ENCODE measurements at regions not wholly inside any gene's neighbourhood (a gene's known extent, or its start where the extent isn't known, plus 50 kb on each side); places are given as distances from the start of the nearest gene placed in this dataset.
"Not testable (repeated sequence)": the region's sequence is repeated elsewhere in the genome, so short reads cannot be mapped to it uniquely, and the experiment has no call there.

GRCh38 chr1:8120693-8121260 is 94.7 kb upstream of the ERRFI1 start:
- no peaks in the 10 kb centered on the region for H3K27me3 ChIP-seq
- peak overlapping the region; percentile 78 to 97 (median 91) for H3K27ac ChIP-seq
- no peaks in the 10 kb centered on the region for H3K36me3 ChIP-seq
- H3K4me1 ChIP-seq = peaks cover 35 to 52% of the 10 kb centered on the region in 2 donors
- intact Hi-C loops (cut with DNase I) = no loop called here
- WGBS, 2 donors = 20 to 21% methylated on average over 10 of the region's 10 CpGs
- no peaks in the 10 kb centered on the region for H3K9me3 ChIP-seq
- TF ChIP-seq POLR2A (IDR thresholded peaks at IDR 0.05) = no peak
- TF ChIP-seq CTCF (IDR thresholded peaks at IDR 0.05) = no peak
- peak; percentile 40 to 46 for DNase-seq
- no peak overlapping the region for H3K4me3 ChIP-seq (replicated peaks in 1 of 3)

- intact Hi-C loops (cut with DNase I) = loop anchor here (10.0 kb wide), 1 partner anchor 84 kb away; no protein-coding TSS in a partner anchor
- H3K27me3 ChIP-seq; H3K4me3 ChIP-seq (replicated peaks in 1 of 3); DNase-seq; H3K36me3 ChIP-seq; H3K9me3 ChIP-seq: not testable (repeated sequence)
- H3K27ac ChIP-seq = peak overlapping the region in 2 of 3 donors; percentile 93 to 98
- peaks cover 45 to 62% of the 10 kb centered on the region in 2 donors for H3K4me1 ChIP-seq
- WGBS, 2 donors = 91 to 96% methylated on average over 6 of the region's 6 CpGs
These were observed 92.6 kb upstream of the ERRFI1 start for GRCh38 chr1:8118736-8119135.

DNA sequence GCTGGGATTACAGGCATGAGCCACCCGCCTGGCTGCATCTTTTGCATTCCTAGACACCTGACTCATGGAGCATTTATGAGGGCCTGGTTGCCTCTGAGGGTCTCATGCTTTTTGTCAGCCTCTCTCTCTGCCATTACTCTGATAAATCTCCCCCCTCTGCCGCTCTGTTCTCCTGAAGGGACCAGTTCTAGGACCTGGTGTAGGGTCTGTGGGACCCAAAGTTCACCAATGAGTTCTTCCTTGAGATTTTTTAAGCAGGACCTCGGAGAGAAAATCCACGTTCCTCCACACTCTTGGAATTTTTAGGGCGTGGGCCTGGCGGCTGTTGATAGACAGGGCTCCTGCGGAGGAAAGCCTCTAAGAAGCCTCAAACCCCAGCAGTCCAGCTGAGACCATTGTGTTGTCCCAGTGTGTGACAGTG is 91.9 kb upstream of the ERRFI1 start:
- Histone ChIP-seq H3K4me3 (replicated peaks in 1 of 3) (no peak overlapping the region), H3K27ac (peak overlapping the region; percentile 93 to 98 (median 94)), H3K27me3 (no peaks in the 10 kb centered on the region), H3K36me3 (no peaks in the 10 kb centered on the region), H3K9me3 (no peaks in the 10 kb centered on the region), H3K4me1 (peaks cover 52 to 69% of the 10 kb centered on the region in 2 donors)
- WGBS, 2 donors = 94 to 96% methylated on average over 7 of the region's 7 CpGs
- intact Hi-C loops (cut with DNase I) = loop anchor here (10.0 kb wide), 1 partner anchor 83 kb away; no protein-coding TSS in a partner anchor
- TF ChIP-seq CTCF (IDR thresholded peaks at IDR 0.05) (no peak), POLR2A (IDR thresholded peaks at IDR 0.05) (no peak)
- no peak for DNase-seq

DNA sequence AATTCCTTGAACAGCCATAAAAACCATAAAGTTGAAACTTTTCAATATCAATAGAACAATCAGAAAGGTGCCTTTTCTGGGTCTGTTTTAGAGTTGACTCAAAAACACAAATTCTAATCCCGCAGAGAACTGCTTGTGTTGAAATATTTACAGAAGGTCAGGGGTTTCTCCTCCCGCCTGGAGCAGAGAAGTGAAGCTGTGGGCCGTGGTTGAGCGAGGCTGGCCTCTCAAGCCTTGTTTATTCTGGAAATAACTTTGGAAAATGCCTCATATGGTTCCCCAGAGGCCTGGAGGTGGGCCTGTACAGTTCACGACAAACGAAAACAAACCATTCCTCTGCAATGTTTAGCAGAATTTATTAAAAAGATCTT is 90.8 kb upstream of the ERRFI1 start:
- Histone ChIP-seq H3K27ac (peak overlapping the region; percentile 93 to 98 (median 94)), H3K9me3 (no peaks in the 10 kb centered on the region), H3K4me1 (peaks cover 50 to 69% of the 10 kb centered on the region in 2 donors), H3K4me3 (replicated peaks in 1 of 3) (no peak overlapping the region), H3K27me3 (no peaks in the 10 kb centered on the region), H3K36me3 (no peaks in the 10 kb centered on the region)
- TF ChIP-seq POLR2A (IDR thresholded peaks at IDR 0.05) (peak in 1 of 2 donors; percentile 37), CTCF (IDR thresholded peaks at IDR 0.05) (no peak)
- intact Hi-C loops (cut with DNase I) = loop anchor here (10.0 kb wide), 1 partner anchor 82 kb away; no protein-coding TSS in a partner anchor
- WGBS, 2 donors = 12 to 14% methylated on average over 6 of the region's 6 CpGs
- DNase-seq = peak; percentile 77 to 82

DNA sequence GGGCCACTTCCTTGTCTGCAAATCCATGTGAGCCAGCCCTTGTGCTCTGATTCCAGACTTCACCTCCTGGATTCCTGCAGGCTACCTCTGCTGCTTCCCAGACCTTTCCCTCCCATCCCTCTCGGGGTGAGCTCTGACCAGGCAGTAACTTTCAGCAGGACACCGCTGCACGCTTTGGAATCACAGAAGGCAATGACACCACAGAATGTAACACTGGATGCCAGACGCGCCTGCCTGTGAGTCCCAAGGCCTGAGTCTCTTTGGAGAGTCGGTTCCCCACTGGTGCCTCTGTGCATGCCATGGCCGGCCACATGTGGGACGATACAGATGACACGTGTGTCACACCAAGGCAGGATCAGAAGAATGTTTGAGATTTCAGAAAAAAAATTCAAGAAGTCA is 89.7 kb upstream of the ERRFI1 start:
- Histone ChIP-seq H3K4me3 (replicated peaks in 1 of 3) (no peak overlapping the region), H3K4me1 (peaks cover 39 to 58% of the 10 kb centered on the region in 2 donors), H3K36me3 (no peaks in the 10 kb centered on the region), H3K9me3 (no peaks in the 10 kb centered on the region), H3K27ac (peak overlapping the region; percentile 93 to 98 (median 94)), H3K27me3 (no peaks in the 10 kb centered on the region)
- no peak for TF ChIP-seq POLR2A (IDR thresholded peaks at IDR 0.05)
- no peak for TF ChIP-seq CTCF (IDR thresholded peaks at IDR 0.05)
- DNase-seq = peak in 1 of 2 donors; percentile 35
- WGBS, 2 donors = 91% methylated on average over 9 of the region's 9 CpGs
- intact Hi-C loops (cut with DNase I) = loop anchor here (10.0 kb wide), 1 partner anchor 81 kb away; no protein-coding TSS in a partner anchor
